NCI-H345 (cell line): ENCODE measurements at regions not wholly inside any gene's neighbourhood (a gene's known extent, or its start where the extent isn't known, plus 50 kb on each side); places are given as distances from the start of the nearest gene placed in this dataset.
A peak's percentile ranks its signal among the peaks of the same experiment; 100 is the strongest.
"Not testable (repeated sequence)": the region's sequence is repeated elsewhere in the genome, so short reads cannot be mapped to it uniquely, and the experiment has no call there.

Experiments used
- DNase-seq: peaks from one replicate; lab custom pipeline; 2025; lab: John Stamatoyannopoulos, UW

DNA sequence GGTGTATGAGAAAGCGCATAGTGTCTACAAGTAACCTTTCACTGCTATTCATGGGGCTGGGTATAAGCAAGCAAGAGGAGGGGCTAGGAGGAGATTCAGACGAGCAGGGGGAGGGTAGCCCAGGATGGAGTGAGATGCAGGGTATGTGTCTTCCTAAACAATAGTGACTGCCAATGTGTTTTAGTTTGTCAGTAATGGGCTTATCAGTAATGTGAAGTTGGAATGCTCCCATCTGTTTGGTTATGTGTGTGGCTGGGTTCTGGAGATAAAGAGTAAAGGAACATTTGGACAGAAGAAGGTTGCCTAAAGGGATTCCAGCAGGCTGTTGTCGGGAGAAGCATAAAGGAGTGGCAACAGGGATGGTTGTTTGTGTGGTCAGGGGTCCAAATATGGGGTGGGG, 62.7 kb upstream of the EZR start:
- DNase-seq = not testable (repeated sequence)

GRCh38 chr6:158881276-158881675, 62.1 kb upstream of the EZR start:
- DNase-seq = not testable (repeated sequence)

- DNase-seq = no peak
These were observed 60.0 kb upstream of the EZR start for GRCh38 chr6:158879180-158879579.

DNA sequence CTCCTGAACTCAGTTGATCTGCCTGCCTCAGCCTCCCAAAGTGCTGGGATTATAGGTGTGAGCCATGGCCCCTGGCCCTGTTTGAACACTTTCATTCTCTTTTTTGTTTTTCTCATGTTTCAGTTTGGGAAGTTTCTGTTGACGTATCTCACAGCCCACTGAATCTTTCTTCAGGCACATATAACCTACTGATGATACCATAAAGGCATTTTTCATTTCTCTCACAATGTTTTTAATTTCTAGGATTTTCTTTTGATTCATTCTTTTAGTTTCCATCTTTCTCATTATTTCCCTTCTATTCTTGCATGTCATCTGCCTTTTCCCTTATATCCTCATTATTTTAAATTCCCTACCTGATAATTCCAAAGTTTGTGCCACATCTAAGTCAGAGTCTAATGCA, 58.5 kb upstream of the EZR start:
- DNase-seq = no peak

DNA sequence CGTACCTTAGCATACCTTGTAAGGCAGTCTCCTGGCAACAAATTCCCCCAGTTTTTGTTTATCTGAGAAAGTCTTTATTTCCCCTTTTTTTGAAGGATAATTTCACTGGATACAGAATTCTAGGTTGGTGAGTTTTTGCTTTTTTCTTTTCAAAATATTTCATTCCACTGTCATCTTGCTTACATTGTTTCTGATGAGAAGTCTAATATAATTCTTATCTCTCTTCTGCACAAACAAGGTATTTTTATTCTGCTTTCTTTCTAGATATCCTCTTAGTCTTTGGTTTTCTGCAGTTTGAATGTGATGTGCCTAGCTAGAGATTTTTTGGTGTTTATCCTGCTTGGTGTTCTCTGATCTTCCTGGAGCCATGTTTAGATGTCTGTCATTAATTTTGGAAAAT, 57.7 kb upstream of the EZR start:
- DNase-seq = no peak

DNA sequence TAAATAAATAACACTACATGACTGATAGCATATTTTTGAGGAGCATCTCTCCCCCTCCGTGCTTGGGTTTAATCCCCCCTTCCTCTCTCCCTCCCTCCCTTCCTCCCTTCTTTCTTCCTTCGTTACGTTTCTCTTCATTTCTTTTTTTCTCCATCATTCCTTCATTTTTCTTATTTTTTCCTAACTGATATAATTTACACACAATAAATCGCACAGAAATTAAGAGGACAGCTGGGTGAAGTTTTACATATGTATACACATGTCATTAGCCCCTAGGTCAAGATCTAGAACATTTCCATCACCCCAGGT, 51.4 kb upstream of the EZR start:
- no peak for DNase-seq

- DNase-seq = peak; percentile 95
These were observed 50.9 kb upstream of the EZR start for GRCh38 chr6:158869826-158870648.

DNA sequence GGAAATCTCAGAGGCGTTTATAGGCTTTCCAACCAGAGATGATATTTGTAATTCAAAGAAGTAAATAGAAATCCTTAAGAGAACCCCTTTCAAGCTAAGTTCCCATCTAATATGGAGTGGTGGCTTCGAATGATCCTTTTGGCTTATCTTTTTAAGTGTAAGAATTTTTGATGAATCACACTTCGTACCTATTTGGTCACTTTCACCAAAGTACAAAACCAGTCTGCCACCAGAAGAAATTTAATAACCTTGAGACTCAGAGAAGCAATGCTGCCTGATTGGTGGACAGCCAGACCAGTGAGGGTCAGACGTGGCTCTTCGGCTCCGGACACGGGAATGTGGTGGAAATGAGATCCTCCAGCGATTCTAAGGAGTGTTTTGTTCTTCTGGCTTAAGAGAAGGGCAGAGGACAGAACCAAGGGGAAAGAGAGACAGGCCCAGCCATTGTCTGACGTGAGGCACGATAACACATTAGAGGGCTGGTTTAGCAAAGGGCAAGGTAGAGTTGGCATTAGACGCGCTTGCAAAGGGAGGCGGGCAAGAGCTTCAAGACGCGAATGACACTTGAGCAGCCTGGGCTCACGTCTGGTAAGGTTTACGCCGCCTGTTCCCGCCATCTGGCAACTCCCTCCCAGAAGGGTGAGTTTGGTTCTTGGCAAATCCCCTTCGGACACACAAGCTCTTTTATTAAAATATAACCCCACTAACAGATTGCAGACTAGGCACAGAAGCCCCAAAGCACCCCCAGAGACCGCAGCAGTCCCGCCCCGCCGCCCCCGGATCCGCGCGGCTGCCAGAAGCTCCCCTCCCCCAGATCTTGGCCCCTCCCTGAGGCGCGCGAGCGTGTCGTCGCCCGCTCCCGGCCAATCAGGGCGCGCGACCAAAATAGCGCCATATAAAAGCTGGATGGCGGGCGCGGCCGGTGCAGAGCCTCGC, 50.0 kb upstream of the EZR start:
- no peak for DNase-seq
